Astrocyte of the spinal cord (primary cell): ENCODE measurements at regions not wholly inside any gene's neighbourhood (a gene's known extent, or its start where the extent isn't known, plus 50 kb on each side); places are given as distances from the start of the nearest gene placed in this dataset.

Source experiments
- DNase-seq: peaks from one replicate; pipeline ENCODE4 v3.0.0; 2011; ENCODE audit warnings: low read depth, low spot score
- H3K4me3 ChIP-seq: 2 replicates; pipeline ENCODE4 v1.5.1; 2011; ENCODE audit warnings: low read depth, mild to moderate bottlenecking, low read length, moderate library complexity
- CTCF ChIP-seq: IDR thresholded peaks from 2 replicates; pipeline ENCODE4 v1.5.1; 2012; ENCODE audit warnings: low read depth, mild to moderate bottlenecking, low read length, inconsistent platforms
- in situ Hi-C: cut with HindIII; loops from 2 replicates; pipeline ENCODE4 v1.10.0; 2017; ENCODE audit warnings: low sequenced_read_pairs

DNA sequence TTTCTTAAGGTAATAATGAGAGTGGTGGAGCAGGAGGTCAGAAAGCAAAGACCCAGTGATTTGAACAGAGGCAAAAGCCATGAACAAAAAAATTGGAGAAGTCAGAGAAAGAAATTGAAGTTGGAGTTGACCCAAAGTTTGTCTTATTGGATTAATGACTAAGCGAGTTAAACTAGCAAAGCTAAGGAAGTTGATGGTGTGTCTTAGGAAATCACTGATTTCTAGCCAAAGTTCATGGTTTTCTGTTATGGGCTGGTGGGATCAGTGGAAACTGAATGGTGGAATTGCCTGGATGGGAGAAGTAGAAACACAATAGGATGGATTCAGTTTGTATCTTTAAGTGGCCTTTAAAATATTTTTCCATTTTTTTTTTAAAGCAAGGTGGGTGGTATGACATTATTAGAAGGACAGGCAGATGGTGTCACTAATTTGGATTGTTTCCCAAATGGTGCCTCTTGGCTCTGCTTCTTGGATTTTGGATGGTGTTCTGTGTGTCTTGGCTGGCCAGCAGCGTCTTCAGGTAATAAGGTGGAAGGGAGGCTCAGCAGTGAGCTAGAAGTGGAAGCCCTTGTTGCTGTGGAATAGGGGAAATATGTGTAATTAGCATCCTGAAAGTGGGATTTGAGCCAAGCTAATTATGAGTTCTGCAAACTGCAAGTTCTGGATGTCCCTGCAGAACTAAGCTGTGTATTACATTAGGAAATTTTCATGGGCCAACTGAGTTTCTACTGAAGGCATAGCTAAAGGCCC is 302.9 kb downstream of the LMO7 start:
- H3K4me3 ChIP-seq: no peak overlapping the region
- in situ Hi-C loops: no loop called here

GRCh38 chr13:75936791-75937190 is 300.7 kb downstream of the LMO7 start:
- DNase-seq: no peak
- in situ Hi-C loops: no loop called here
- H3K4me3 ChIP-seq: no peak overlapping the region
- TF ChIP-seq CTCF: no peak

More for the DNA sequence above, 302.9 kb downstream of the LMO7 start:
- TF ChIP-seq CTCF: no peak
- DNase-seq: peak; percentile 24

GRCh38 chr13:75935805-75936204 is 299.7 kb downstream of the LMO7 start:
- H3K4me3 ChIP-seq: no peak overlapping the region
- no peak for DNase-seq
- in situ Hi-C loops: no loop called here
- no peak for TF ChIP-seq CTCF

GRCh38 chr13:75934889-75935288 is 298.8 kb downstream of the LMO7 start:
- TF ChIP-seq CTCF: no peak
- no peak overlapping the region for H3K4me3 ChIP-seq
- in situ Hi-C loops: no loop called here
- DNase-seq: peak; percentile 61

GRCh38 chr13:75932636-75933035 is 296.5 kb downstream of the LMO7 start:
- no peak for DNase-seq
- in situ Hi-C loops: no loop called here
- H3K4me3 ChIP-seq: no peak overlapping the region
- TF ChIP-seq CTCF: no peak

GRCh38 chr13:75931116-75931515 is 295.0 kb downstream of the LMO7 start:
- in situ Hi-C loops: no loop called here
- no peak for TF ChIP-seq CTCF
- H3K4me3 ChIP-seq: no peak overlapping the region
- DNase-seq: peak; percentile 52

DNA sequence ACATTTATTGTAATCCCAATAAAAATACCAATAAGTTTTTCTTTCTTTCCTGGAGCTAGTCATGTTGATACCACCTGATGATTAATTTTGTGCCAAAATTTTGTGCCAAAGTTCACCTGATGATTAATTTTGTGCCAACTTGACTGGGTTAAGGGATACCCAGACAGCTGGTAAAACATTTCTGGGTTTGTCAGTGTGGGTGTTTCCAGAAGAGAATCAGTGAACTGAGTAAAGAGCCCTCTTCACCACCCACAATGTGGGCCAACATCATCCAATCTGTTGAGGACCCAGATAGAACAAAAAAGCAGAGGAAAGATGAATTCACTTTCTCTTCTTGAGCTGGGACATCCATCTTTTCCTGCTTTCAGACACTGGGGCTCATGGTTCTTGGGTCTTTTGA is 292.9 kb downstream of the LMO7 start:
- in situ Hi-C loops: no loop called here
- no peak for DNase-seq
- no peak overlapping the region for H3K4me3 ChIP-seq
- no peak for TF ChIP-seq CTCF
